ENCODE measurements at regions not wholly inside any gene's neighbourhood (a gene's known extent, or its start where the extent isn't known, plus 50 kb on each side); places are given as distances from the start of the nearest gene placed in this dataset.

GRCh38 chr2:41886757-41887156 is 161.1 kb upstream of the PKDCC start:
- no peak for TF ChIP-seq CTCF (IDR thresholded peaks at IDR 0.05; ENCODE audit: poor library complexity, severe bottlenecking)
- no peak overlapping the region for H3K27ac ChIP-seq (ENCODE audit: poor library complexity, severe bottlenecking)
- DNase-seq (ENCODE audit: low spot score) (no peak), ATAC-seq (ENCODE audit: low read depth) (no peak)
- no peaks in the 10 kb centered on the region for H3K4me1 ChIP-seq (ENCODE audit: insufficient read depth, poor library complexity, severe bottlenecking)
- no peaks in the 10 kb centered on the region for H3K9me3 ChIP-seq (ENCODE audit: severe bottlenecking)
- H3K36me3 ChIP-seq (ENCODE audit: low read depth) = no peaks in the 10 kb centered on the region
- no peak overlapping the region for H3K4me3 ChIP-seq (ENCODE audit: severe bottlenecking)
- H3K27me3 ChIP-seq (ENCODE audit: insufficient read depth, poor library complexity, severe bottlenecking) = no peaks in the 10 kb centered on the region

GRCh38 chr2:41890341-41890740 is 157.5 kb upstream of the PKDCC start:
- Histone ChIP-seq H3K27me3 (ENCODE audit: insufficient read depth, poor library complexity, severe bottlenecking) (no peaks in the 10 kb centered on the region), H3K9me3 (ENCODE audit: severe bottlenecking) (no peaks in the 10 kb centered on the region), H3K4me1 (ENCODE audit: insufficient read depth, poor library complexity, severe bottlenecking) (no peaks in the 10 kb centered on the region), H3K4me3 (ENCODE audit: severe bottlenecking) (no peak overlapping the region), H3K36me3 (ENCODE audit: low read depth) (no peaks in the 10 kb centered on the region), H3K27ac (ENCODE audit: poor library complexity, severe bottlenecking) (no peak overlapping the region)
- DNase-seq (ENCODE audit: low spot score) (no peak), ATAC-seq (ENCODE audit: low read depth) (no peak)
- TF ChIP-seq CTCF (IDR thresholded peaks at IDR 0.05; ENCODE audit: poor library complexity, severe bottlenecking) = no peak

GRCh38 chr2:41892476-41892875 is 155.3 kb upstream of the PKDCC start:
- no peak for DNase-seq (ENCODE audit: low spot score)
- no peaks in the 10 kb centered on the region for H3K36me3 ChIP-seq (ENCODE audit: low read depth)
- H3K27ac ChIP-seq (ENCODE audit: poor library complexity, severe bottlenecking) = no peak overlapping the region
- H3K4me3 ChIP-seq (ENCODE audit: severe bottlenecking) = no peak overlapping the region
- TF ChIP-seq CTCF (IDR thresholded peaks at IDR 0.05; ENCODE audit: poor library complexity, severe bottlenecking) = no peak
- H3K27me3 ChIP-seq (ENCODE audit: insufficient read depth, poor library complexity, severe bottlenecking) = no peaks in the 10 kb centered on the region
- no peak for ATAC-seq (ENCODE audit: low read depth)
- H3K9me3 ChIP-seq (ENCODE audit: severe bottlenecking) = no peaks in the 10 kb centered on the region
- no peaks in the 10 kb centered on the region for H3K4me1 ChIP-seq (ENCODE audit: insufficient read depth, poor library complexity, severe bottlenecking)

- Histone ChIP-seq H3K4me3 (ENCODE audit: severe bottlenecking) (no peak overlapping the region), H3K27ac (ENCODE audit: poor library complexity, severe bottlenecking) (no peak overlapping the region), H3K36me3 (ENCODE audit: low read depth) (no peaks in the 10 kb centered on the region), H3K27me3 (ENCODE audit: insufficient read depth, poor library complexity, severe bottlenecking) (no peaks in the 10 kb centered on the region), H3K9me3 (ENCODE audit: severe bottlenecking) (no peaks in the 10 kb centered on the region), H3K4me1 (ENCODE audit: insufficient read depth, poor library complexity, severe bottlenecking) (no peaks in the 10 kb centered on the region)
- no peak for ATAC-seq (ENCODE audit: low read depth)
- no peak for TF ChIP-seq CTCF (IDR thresholded peaks at IDR 0.05; ENCODE audit: poor library complexity, severe bottlenecking)
- DNase-seq (ENCODE audit: low spot score) = no peak
Measured at GRCh38 chr2:41894563-41895333, 153.1 kb upstream of the PKDCC start.

GRCh38 chr2:41895334-41895664 is 152.5 kb upstream of the PKDCC start:
- no peak for TF ChIP-seq CTCF (IDR thresholded peaks at IDR 0.05; ENCODE audit: poor library complexity, severe bottlenecking)
- H3K36me3 ChIP-seq (ENCODE audit: low read depth) = no peaks in the 10 kb centered on the region
- H3K4me3 ChIP-seq (ENCODE audit: severe bottlenecking) = no peak overlapping the region
- H3K27me3 ChIP-seq (ENCODE audit: insufficient read depth, poor library complexity, severe bottlenecking) = no peaks in the 10 kb centered on the region
- H3K4me1 ChIP-seq (ENCODE audit: insufficient read depth, poor library complexity, severe bottlenecking) = no peaks in the 10 kb centered on the region
- H3K9me3 ChIP-seq (ENCODE audit: severe bottlenecking) = no peaks in the 10 kb centered on the region
- DNase-seq (ENCODE audit: low spot score) = no peak
- no peak overlapping the region for H3K27ac ChIP-seq (ENCODE audit: poor library complexity, severe bottlenecking)
- no peak for ATAC-seq (ENCODE audit: low read depth)

Data from RWPE2 (cell line).